K562 (cell line): ENCODE measurements at regions not wholly inside any gene's neighbourhood (a gene's known extent, or its start where the extent isn't known, plus 50 kb on each side); places are given as distances from the start of the nearest gene placed in this dataset.

ENCODE experiments used
- ARID1B ChIP-seq: fragments of 450-650 bp; IDR thresholded peaks from 2 replicates; pipeline ENCODE4 v1.6.1; 2016; ENCODE audit warnings: antibody characterized with exemption, mild to moderate bottlenecking, inconsistent platforms
- ARID3B ChIP-seq: fragments of 250-450 bp; sonication (Bioruptor Pico); IDR thresholded peaks from 2 replicates; pipeline ENCODE4 v1.4.0; 2020; ENCODE audit warnings: borderline replicate concordance
- ATF1 ChIP-seq, 2 experiments: fragments of 450-650 bp in 1 of 2; IDR thresholded peaks; 2 replicates each; pipeline ENCODE4 v1.6.1; 2016; ENCODE audit warnings: missing compliant biosample characterization in 1 of 2, missing genetic modification characterization in 1 of 2
- DIDO1 ChIP-seq: fragments of 450-650 bp; IDR thresholded peaks from 2 replicates; pipeline ENCODE4 v1.6.1; 2016; ENCODE audit warnings: low read depth, missing biosample characterization, missing genetic modification characterization
- MCM3 ChIP-seq: fragments of 450-650 bp; IDR thresholded peaks from 2 replicates; pipeline ENCODE4 v1.6.1; 2016
- MCM5 ChIP-seq: fragments of 450-650 bp; IDR thresholded peaks from 2 replicates; pipeline ENCODE4 v1.6.1; 2016; ENCODE audit warnings: low read depth
- NCOA1 ChIP-seq: fragments of 450-650 bp; IDR thresholded peaks from 2 replicates; pipeline ENCODE4 v1.6.1; 2016; ENCODE audit warnings: low read depth
- NR1H2 ChIP-seq: sonication (generic); formaldehyde crosslinking; IDR thresholded peaks from 2 replicates; pipeline ENCODE4 v1.4.0; 2020; ENCODE audit warnings: mild to moderate bottlenecking, missing genetic modification reagents
- PHTF2 ChIP-seq: fragments of 250-450 bp; sonication (Bioruptor Pico); IDR thresholded peaks from 2 replicates; pipeline ENCODE4 v1.5.0; 2021; ENCODE audit warnings: mild to moderate bottlenecking
- PRPF4 ChIP-seq: fragments of 200-400 bp; formaldehyde crosslinking; IDR thresholded peaks from one replicate; pipeline ENCODE4 v1.6.1; 2017; ENCODE audit warnings: low read length, low read depth, mild to moderate bottlenecking; ENCODE audit not compliant: insufficient read depth, poor library complexity, severe bottlenecking
- PYGO2 ChIP-seq: fragments of 450-650 bp; IDR thresholded peaks from 2 replicates; pipeline ENCODE4 v1.6.1; 2016; ENCODE audit warnings: mild to moderate bottlenecking, missing genetic modification characterization, moderate library complexity, missing compliant biosample characterization
- SAP30 ChIP-seq: fragments of 200-600 bp; sonication (generic); IDR thresholded peaks from 2 replicates; pipeline ENCODE4 v1.6.1; 2012; ENCODE audit warnings: borderline replicate concordance, low read depth, mild to moderate bottlenecking, moderate library complexity, low read length, control low read depth, inconsistent platforms; ENCODE audit not compliant: insufficient read depth, poor library complexity, severe bottlenecking
- TEAD4 ChIP-seq, 2 experiments: sonication (generic) in 1 of 2; formaldehyde crosslinking in 1 of 2; IDR thresholded peaks; 2 replicates each; pipeline versions ENCODE4 v1.6.1 to v1.8.0; 2012 to 2022; ENCODE audit warnings: borderline replicate concordance in 1 of 2, inconsistent platforms in 1 of 2, low read length in 1 of 2, mild to moderate bottlenecking in 1 of 2, missing genetic modification reagents in 1 of 2
- ZBTB49 ChIP-seq: sonication (generic); formaldehyde crosslinking; IDR thresholded peaks from 2 replicates; pipeline ENCODE4 v1.8.0; 2022; ENCODE audit warnings: missing genetic modification reagents, mild to moderate bottlenecking, borderline replicate concordance
- ZFP1 ChIP-seq: fragments of 450-650 bp; formaldehyde crosslinking; IDR thresholded peaks from 2 replicates; pipeline ENCODE4 v1.4.0; 2020; ENCODE audit warnings: mild to moderate bottlenecking, mixed read lengths
- ZNF134 ChIP-seq: fragments of 250-450 bp; sonication (Bioruptor Pico); conservative IDR thresholded peaks from 2 replicates; pipeline ENCODE4 v1.4.0; 2020
- ZNF518B ChIP-seq: fragments of 250-450 bp; sonication (Bioruptor Pico); IDR thresholded peaks from 2 replicates; pipeline ENCODE4 v1.5.0; 2021; ENCODE audit warnings: mild to moderate bottlenecking, moderate library complexity
- TF ChIP-seq, protein P1 (sequence below): fragments of 450-650 bp; IDR thresholded peaks from 2 replicates; pipeline ENCODE4 v1.6.1; 2016; ENCODE audit warnings: antibody characterized with exemption
- TF ChIP-seq, protein P2 (sequence below): fragments of 450-650 bp; IDR thresholded peaks from 2 replicates; pipeline ENCODE4 v1.6.1; 2016; ENCODE audit warnings: missing biosample characterization, missing genetic modification characterization

DNA sequence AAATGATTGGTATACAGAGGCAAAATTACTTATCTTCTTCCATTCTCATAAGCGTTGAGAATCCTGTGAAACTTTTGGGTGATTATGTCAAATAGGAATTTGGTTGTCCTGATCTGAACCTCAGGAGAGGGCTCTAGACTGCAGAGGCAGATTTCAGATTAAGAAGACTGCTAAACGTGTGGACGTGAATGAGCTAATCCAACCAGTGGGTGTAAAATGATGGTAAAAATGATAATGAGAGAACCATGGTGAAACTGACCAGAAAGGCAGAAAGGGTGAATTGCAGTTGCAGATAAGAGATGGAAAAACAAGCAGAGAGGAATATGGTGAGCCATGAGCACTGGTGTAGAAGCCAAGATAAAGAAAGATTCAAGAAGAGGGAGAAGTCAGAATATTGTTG lies 1200.2 kb upstream of the CDH6 start (continued):
- TF ChIP-seq ZBTB49 (no peak), ZFP1 (CRISPR knock-in tag) (no peak), PYGO2 (no peak), PHTF2 (CRISPR knock-in tag) (no peak), PRPF4 (no peak), ARID1B (peak; percentile 92), ZNF134 (CRISPR knock-in tag) (no peak), NCOA1 (peak; percentile 53; the same call in 1 of the 2 replicates), ATF1 (CRISPR knock-in tag; IDR thresholded peaks at IDR 0.05) (no peak), ATF1 (tag; IDR thresholded peaks at IDR 0.05) (0 out of 2 replicates have a peak, but pooled peaks have one; percentile 18), ARID3B (CRISPR knock-in tag) (no peak), MCM3 (no peak), TEAD4 (IDR thresholded peaks at IDR 0.05; ENCODE audit: low read length) (peak; percentile 89), TEAD4 (CRISPR knock-in tag; IDR thresholded peaks at IDR 0.05; ENCODE audit: borderline replicate concordance) (no peak), SAP30 (no peak), MCM5 (no peak), NR1H2 (CRISPR knock-in tag) (no peak), ZNF518B (CRISPR knock-in tag) (no peak), DIDO1 (no peak)
- TF ChIP-seq, protein P1, sequence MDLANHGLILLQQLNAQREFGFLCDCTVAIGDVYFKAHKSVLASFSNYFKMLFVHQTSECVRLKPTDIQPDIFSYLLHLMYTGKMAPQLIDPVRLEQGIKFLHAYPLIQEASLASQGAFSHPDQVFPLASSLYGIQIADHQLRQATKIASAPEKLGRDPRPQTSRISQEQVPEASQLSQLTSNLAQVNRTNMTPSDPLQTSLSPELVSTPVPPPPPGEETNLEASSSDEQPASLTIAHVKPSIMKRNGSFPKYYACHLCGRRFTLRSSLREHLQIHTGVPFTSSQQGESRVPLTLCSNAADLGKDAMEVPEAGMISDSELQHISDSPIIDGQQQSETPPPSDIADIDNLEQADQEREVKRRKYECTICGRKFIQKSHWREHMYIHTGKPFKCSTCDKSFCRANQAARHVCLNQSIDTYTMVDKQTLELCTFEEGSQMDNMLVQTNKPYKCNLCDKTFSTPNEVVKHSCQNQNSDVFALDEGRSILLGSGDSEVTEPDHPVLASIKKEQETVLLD: no peak
- TF ChIP-seq, protein P2, sequence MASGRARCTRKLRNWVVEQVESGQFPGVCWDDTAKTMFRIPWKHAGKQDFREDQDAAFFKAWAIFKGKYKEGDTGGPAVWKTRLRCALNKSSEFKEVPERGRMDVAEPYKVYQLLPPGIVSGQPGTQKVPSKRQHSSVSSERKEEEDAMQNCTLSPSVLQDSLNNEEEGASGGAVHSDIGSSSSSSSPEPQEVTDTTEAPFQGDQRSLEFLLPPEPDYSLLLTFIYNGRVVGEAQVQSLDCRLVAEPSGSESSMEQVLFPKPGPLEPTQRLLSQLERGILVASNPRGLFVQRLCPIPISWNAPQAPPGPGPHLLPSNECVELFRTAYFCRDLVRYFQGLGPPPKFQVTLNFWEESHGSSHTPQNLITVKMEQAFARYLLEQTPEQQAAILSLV: no peak
